T follicular helper cell (primary cell): ENCODE measurements at regions not wholly inside any gene's neighbourhood (a gene's known extent, or its start where the extent isn't known, plus 50 kb on each side); places are given as distances from the start of the nearest gene placed in this dataset.
"Not testable (repeated sequence)": the region's sequence is repeated elsewhere in the genome, so short reads cannot be mapped to it uniquely, and the experiment has no call there.

Source experiments
- DNase-seq: peaks from one replicate; pipeline ENCODE4 v3.0.0-alpha.2; 2020; ENCODE audit warnings: low read depth

GRCh38 chr2:150667039-150667438, 179.6 kb upstream of the RND3 start:
- DNase-seq: not testable (repeated sequence)

- DNase-seq: no peak
Observed at GRCh38 chr2:150663143-150663542, 175.7 kb upstream of the RND3 start.

DNA sequence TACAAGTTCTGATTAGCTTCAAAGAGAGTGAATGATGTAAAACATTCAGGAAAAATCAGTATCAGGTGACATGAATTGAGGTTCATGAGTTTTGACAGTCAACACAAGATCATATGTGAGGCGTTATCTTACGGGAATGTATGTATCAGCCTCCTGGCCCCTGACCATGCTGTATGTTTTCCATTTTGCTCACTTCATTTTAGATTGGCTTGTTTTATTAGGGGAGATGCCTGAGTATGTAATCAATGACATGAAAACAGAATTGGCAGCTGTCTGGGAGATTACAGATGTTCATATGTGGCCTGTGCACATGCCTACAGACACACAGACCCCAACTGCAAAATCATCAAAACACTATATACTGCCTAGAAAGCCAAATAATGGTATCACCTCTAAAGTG, 168.5 kb upstream of the RND3 start:
- DNase-seq: no peak

- DNase-seq: no peak
Observed at GRCh38 chr2:150653351-150653750, 165.9 kb upstream of the RND3 start.

DNA sequence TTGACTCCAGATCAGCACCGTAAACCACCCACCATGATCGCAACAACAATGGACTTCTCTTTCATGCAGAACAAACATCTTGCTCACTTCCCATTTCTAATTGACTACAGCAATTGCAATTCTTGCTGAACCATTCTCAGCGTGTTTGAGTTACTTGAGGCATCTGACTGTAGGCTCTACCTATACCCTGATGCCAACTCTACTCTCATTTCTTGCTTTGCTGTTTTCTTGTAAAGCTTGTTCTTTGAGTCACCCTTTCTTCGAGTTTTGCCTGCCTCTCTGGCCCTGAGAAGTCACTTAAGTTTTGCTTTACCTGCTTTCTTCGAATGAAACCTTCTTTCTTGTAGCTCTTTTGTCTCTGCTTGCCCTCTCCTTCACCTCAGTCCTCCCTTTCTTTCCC, 160.5 kb upstream of the RND3 start:
- no peak for DNase-seq

DNA sequence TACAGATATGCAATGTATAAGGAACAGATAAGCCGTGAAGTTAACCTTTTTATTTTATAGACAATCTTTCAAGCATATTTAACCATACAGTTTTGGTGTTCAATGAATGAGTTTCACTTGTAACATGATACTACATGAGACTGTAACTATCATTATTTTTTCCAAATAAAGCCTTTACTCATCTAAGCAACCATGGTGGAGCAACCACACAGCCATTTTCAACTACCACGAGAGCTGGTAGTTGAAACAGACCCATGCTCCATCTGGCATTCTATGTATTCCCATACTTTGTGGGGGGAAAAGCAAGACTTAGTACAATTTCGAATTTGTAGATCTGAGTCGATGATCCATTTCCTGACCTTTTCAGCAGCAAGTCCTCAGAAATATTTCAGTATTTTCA, 159.3 kb upstream of the RND3 start:
- DNase-seq: no peak

DNA sequence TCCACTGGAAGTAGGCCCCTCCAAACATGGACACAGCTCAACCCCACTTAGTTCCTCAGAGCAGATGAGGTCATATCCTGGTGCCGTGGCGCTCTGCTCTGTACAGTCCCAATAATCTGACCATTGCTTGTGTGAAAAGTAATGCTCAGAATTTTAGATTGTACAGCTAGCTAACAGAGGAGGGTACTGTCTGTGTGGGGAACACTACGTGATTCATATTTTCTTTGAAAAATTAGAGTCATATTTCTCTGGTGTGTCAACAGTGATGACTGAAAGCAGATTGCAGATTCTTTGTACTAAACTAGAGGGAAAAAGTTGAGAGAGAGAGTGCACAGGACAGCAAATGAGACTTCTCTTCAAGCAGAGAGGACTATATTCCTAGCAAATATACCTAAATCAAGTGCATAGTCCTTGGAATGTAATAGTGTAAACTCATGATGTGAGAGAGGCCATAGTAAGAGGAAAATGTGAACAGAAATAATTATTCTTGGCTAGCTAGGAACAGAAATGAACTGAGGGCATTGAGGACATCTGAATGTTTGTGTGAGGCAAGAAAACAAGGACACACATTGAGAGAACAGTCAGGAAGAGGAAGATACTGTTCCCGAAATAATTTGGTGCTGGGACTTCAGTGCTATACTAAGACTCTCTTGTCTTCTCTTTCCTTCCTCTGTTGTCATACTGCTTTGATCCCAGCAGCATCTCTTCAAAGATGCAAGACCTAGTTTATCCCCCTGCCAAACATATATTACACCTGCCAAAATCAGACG, 157.0 kb upstream of the RND3 start:
- DNase-seq: no peak

- DNase-seq: no peak
Observed at GRCh38 chr2:150643114-150643725, 155.8 kb upstream of the RND3 start.

DNA sequence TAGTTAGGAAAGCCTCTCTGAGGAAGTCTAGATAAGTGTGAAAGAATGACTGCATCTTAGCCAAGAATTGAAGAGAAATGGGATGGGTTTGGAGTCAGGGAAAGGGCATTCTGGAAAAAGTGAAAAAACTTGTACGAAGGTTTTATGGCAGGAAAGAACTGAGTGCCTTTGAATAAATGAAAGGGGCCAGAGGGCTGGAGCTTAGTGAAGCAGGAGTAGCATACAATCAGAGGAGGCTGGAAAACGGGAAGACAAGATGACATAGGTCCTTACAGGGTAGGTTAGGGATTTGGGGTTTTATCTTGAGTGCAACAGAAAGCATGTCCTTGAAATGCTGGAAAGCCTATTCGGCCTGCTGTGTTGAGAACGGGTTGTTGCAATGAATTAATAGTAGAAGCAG, 152.6 kb upstream of the RND3 start:
- no peak for DNase-seq

DNA sequence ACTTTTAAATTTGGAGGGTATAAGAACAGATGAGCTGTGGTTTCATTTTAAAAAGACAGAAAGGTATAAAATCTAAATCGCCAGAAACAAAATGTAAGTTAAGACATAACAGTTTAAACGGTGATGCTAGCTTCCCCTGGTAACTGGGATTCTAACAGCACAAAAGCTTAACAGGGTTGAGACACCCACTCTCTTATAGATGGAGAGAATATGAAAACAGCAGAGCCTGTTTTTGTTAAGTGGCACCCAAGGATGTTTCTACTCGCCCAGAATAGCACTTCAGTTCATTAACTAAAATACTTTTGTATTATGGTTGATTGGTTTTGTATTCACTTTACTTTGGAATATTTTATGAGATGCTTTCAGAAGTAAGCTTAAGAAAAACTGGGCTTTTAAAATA, 151.9 kb upstream of the RND3 start:
- DNase-seq: no peak

GRCh38 chr2:150631236-150631821, 143.9 kb upstream of the RND3 start:
- no peak for DNase-seq

- no peak for DNase-seq
Observed at GRCh38 chr2:150630587-150631235, 143.2 kb upstream of the RND3 start.

DNA sequence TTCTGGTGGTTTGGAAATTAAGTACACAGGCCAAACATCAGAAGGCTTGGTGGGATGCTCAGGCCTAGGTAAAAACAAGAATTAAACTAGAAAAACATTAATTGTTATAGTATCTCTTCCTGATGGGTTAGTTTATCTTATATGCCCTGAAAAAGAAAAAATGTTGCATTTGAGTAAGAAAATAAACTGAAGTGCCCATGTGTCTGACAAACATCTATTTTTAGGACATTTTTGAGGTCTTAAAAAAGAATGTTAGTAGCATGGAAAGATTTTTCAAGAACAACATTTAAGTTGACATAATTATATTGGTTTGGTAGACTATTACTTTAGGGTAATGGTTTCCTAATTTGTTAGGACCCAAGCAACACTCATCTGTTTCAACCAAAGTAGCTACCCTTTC, 140.1 kb upstream of the RND3 start:
- no peak for DNase-seq

- DNase-seq: no peak
Observed at GRCh38 chr2:150626934-150627411, 139.5 kb upstream of the RND3 start.

- no peak for DNase-seq
Observed at GRCh38 chr2:150625741-150626140, 138.3 kb upstream of the RND3 start.

DNA sequence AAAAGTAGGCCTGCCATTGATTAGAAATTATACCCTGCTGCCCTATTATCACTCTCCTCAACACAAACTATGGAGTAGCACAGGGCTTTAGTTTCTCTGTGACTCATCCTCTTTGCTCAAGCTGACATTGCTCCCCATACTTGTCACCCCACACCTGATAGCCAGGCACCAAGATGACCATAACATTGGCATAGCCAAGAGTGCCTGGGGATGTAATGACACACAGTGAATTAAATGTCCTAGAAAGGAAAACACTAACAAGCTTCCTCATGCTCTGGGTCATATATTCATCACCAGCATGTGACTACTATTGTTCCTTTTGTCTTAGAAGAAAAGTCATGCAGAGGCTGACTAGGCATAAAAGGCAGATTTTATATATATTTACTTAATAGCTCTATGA, 137.8 kb upstream of the RND3 start:
- no peak for DNase-seq

- DNase-seq: no peak
Observed at GRCh38 chr2:150624001-150624401, 136.5 kb upstream of the RND3 start.

DNA sequence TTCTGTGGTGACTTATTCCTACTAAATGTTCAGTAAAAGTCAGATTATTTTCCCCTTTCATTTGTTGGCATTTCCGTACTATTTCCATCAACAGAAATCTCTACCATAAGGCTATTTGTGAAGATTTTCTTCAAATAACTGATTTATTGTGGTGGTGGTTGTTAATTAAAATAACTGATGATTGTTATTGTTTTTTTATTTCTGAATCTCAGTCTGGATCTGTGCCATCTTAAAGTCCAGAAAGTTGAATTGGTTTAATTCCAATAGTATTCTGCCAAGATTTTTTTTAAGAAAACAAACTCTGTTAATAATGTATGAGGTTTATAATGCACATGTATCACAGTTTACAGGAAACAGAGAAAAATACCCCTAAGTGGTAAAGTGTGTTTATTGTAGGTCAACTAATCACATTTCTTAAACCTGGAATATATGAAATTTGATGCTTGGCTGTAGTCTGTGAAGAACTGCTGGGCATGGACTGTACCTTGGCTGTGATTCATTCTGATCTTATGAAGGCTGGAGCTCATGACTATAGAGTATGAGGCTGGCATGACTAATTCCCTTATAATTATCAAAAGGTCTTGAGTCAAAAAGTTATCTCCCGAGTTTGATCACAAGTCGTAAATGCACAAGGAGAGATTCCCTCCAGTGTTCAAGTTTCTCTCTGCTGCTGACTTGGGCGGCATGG, 134.2 kb upstream of the RND3 start:
- no peak for DNase-seq

GRCh38 chr2:150620855-150621254, 133.4 kb upstream of the RND3 start:
- DNase-seq: no peak

DNA sequence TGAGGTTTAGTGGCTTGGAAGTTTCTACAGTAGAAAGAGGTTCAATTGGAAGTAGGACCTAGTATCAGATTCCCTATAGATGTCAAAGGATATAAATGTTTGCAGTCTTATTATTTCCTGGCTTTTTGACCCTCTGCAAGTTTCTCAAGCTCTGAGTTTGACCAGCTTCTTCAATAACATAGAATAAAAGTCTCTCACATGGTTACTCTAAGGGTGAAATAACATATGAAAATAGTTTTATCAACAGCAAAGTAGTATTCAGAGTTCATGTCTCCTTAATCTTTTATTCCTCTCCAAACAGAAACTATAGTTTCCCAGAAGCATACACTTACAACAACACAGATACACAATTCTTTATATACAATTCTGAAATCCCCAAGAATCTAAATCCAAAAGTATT, 132.9 kb upstream of the RND3 start:
- no peak for DNase-seq

DNA sequence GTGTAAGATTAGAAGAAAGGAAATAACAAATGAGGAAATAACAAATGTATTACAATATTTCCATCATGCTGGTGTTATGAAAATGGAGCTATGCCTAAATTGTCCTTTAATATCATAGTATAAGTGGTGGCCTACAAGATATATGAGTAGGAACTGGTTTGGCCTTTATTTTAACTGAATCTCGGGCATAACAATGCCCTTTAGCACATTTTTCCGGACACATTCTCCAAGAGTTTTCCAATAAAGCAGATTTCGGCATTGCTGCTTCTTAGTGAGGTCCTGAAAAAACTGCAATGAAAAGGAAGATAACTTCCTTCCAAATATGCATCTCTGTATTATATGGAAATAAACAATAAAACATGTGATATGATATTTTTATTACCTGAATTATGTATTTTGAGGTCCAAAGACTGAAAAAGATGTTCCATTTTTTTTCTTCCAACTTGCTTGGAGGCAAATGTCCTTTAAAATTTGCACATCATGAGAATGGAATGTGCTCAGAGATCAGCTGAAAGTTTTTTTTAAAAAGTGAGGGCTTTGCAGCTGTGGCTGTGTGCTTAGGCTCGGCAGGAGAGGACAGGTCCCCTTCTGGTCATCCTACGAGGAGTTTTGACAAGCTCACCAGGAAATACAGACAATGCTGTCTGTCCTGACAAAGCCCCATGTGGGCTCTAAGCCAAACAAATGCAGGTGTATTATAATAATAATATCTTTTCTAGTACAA, 132.3 kb upstream of the RND3 start:
- DNase-seq: no peak
